MM.1S (cell line): ENCODE measurements at regions not wholly inside any gene's neighbourhood (a gene's known extent, or its start where the extent isn't known, plus 50 kb on each side); places are given as distances from the start of the nearest gene placed in this dataset.

Experiments used
- DNase-seq: peaks from one replicate; pipeline ENCODE4 v3.0.0-alpha.2; 2015
- H2AFZ ChIP-seq: fragments of 300-600 bp; sonication (generic); 2 replicates; pipeline ENCODE4 v1.6.0; 2016; ENCODE audit warnings: antibody characterized with exemption, low read length
- H3F3A ChIP-seq: fragments of 300-600 bp; sonication (generic); 2 replicates; pipeline ENCODE4 v1.6.1; 2016; ENCODE audit warnings: mild to moderate bottlenecking, antibody characterized with exemption, low read length, moderate library complexity, mixed read lengths; ENCODE audit not compliant: insufficient read depth
- H3K27ac ChIP-seq: fragments of 300-600 bp; sonication (generic); 2 replicates; pipeline ENCODE4 v1.5.1; 2016; ENCODE audit warnings: mild to moderate bottlenecking, low read length
- H3K27me3 ChIP-seq: fragments of 300-600 bp; sonication (generic); replicated peaks from 2 replicates; pipeline ENCODE4 v1.6.0; 2016; ENCODE audit warnings: low read length; ENCODE audit not compliant: insufficient read depth
- H3K36me3 ChIP-seq: fragments of 300-600 bp; sonication (generic); replicated peaks from 2 replicates; pipeline ENCODE4 v1.6.1; 2016; ENCODE audit warnings: mild to moderate bottlenecking, low read length, mixed read lengths; ENCODE audit not compliant: insufficient read depth
- H3K4me1 ChIP-seq: fragments of 300-600 bp; sonication (generic); 2 replicates; pipeline ENCODE4 v1.6.1; 2016; ENCODE audit warnings: low read length, mixed read lengths
- H3K4me2 ChIP-seq: fragments of 300-600 bp; sonication (generic); 2 replicates; pipeline ENCODE4 v1.6.0; 2016; ENCODE audit warnings: low read depth, low read length
- H3K4me3 ChIP-seq: fragments of 300-600 bp; sonication (generic); 2 replicates; pipeline ENCODE4 v1.5.1; 2016; ENCODE audit warnings: low read length, mixed read lengths
- H3K79me2 ChIP-seq: fragments of 300-600 bp; sonication (generic); 2 replicates; pipeline ENCODE4 v1.6.1; 2016; ENCODE audit warnings: mixed run types, low read length, mixed read lengths
- H3K9ac ChIP-seq: fragments of 300-600 bp; sonication (generic); 2 replicates; pipeline ENCODE4 v1.6.1; 2016; ENCODE audit warnings: low read length, mixed read lengths
- H3K9me2 ChIP-seq: fragments of 300-600 bp; sonication (generic); replicated peaks from 2 replicates; pipeline ENCODE4 v1.6.1; 2016; ENCODE audit warnings: mild to moderate bottlenecking, low read length, mixed read lengths; ENCODE audit not compliant: insufficient read depth
- H3K9me3 ChIP-seq: fragments of 300-600 bp; sonication (generic); replicated peaks from 2 replicates; pipeline ENCODE4 v1.6.1; 2016; ENCODE audit warnings: mild to moderate bottlenecking, low read length, mixed read lengths; ENCODE audit not compliant: insufficient read depth
- H4K20me1 ChIP-seq: fragments of 300-600 bp; sonication (generic); 2 replicates; pipeline ENCODE4 v1.6.1; 2016; ENCODE audit warnings: mild to moderate bottlenecking, low read length, moderate library complexity, mixed read lengths; ENCODE audit not compliant: insufficient read depth
- CTCF ChIP-seq: fragments of 300-600 bp; sonication (generic); IDR thresholded peaks from 2 replicates; pipeline ENCODE4 v1.5.1; 2016; ENCODE audit warnings: antibody characterized with exemption, low read length, mixed read lengths
- EZH2 ChIP-seq: fragments of 300-600 bp; sonication (generic); optimal IDR thresholded peaks from 2 replicates; pipeline ENCODE3; 2017; ENCODE audit warnings: low read depth, mild to moderate bottlenecking, antibody characterized with exemption, low read length, mixed read lengths
- EZH2phosphoT487 ChIP-seq: fragments of 300-600 bp; sonication (generic); IDR thresholded peaks from 2 replicates; pipeline ENCODE4 v1.6.1; 2018; ENCODE audit warnings: antibody characterized with exemption, low read length

DNA sequence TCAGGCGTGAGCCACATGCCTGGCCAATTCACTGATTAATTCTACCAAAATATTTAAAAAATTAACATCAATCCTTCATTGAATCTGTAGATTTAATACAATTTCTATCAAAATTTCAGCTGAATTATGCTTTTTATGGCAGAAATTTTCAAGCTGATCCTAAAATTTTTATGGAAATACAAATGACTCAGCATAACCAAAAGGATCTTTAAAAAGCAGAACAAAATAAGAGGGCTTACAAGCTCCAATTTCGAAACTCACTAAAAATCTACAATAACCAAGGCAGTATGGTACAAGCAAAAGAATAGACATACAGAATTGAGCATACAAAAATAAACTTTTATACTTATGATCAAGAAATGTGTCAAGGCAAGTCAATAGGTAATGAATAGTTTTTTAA, 180.4 kb upstream of the CTNNB1 start:
- Histone ChIP-seq H3K9me2 (no peaks in the 10 kb centered on the region), H3K9me3 (no peaks in the 10 kb centered on the region), H3K4me3 (no peak overlapping the region), H3K4me2 (no peak overlapping the region), H3K27me3 (no peaks in the 10 kb centered on the region), H3K79me2 (no peaks in the 10 kb centered on the region), H2AFZ (no peak overlapping the region), H3K36me3 (no peaks in the 10 kb centered on the region), H3K27ac (no peak overlapping the region), H3K4me1 (no peaks in the 10 kb centered on the region), H3F3A (no peaks in the 10 kb centered on the region), H4K20me1 (no peaks in the 10 kb centered on the region), H3K9ac (no peak overlapping the region)
- TF ChIP-seq CTCF (no peak), EZH2 (no peak), EZH2phosphoT487 (no peak)
- no peak for DNase-seq

GRCh38 chr3:41024031-41024836, 175.1 kb upstream of the CTNNB1 start:
- no peak overlapping the region for H3K4me2 ChIP-seq
- no peaks in the 10 kb centered on the region for H3K9me3 ChIP-seq
- no peaks in the 10 kb centered on the region for H3K4me1 ChIP-seq
- H3K9ac ChIP-seq = no peak overlapping the region
- H3K79me2 ChIP-seq = no peaks in the 10 kb centered on the region
- TF ChIP-seq EZH2 (no peak), EZH2phosphoT487 (no peak), CTCF (no peak)
- H3K9me2 ChIP-seq = no peaks in the 10 kb centered on the region
- no peaks in the 10 kb centered on the region for H3K27me3 ChIP-seq
- H2AFZ ChIP-seq = no peak overlapping the region
- H4K20me1 ChIP-seq = no peaks in the 10 kb centered on the region
- no peak overlapping the region for H3K27ac ChIP-seq
- no peak overlapping the region for H3K4me3 ChIP-seq
- no peaks in the 10 kb centered on the region for H3F3A ChIP-seq
- no peaks in the 10 kb centered on the region for H3K36me3 ChIP-seq
- no peak for DNase-seq

DNA sequence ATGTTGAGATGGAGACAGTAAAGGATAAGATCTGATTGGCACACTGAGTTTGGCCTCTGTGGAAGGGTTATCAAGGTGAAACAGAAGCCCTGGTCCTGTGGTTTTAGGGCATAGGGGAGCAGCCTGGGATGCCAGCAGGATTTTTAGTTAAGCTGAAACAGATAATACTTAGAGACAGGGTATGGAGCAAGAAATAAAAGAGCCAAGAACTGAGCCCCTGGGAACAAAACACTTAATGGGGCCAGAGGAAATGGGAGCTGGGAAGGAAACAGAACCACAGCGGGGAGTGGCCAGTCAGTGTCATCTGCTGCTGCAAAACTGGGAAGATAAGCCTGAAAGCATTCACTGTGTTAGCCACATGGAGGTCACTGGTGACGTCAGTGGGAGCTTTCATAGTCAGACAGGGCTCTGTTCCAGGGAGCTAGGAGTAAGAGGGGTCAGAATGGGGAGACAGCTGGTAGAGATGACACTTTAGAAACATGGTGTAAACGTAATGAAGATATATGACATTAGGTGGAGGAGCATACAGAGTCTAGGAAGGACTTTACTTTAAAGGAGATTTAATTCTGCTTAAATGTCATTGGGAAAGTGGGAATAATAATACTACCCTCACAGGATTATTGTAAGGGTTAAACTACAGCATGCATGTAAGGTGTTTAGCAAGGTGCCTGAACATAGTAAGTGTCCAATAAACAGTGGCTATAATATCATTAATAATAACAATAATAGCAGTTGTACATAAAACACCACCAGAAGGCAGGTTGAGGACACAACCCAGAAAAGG, 172.7 kb upstream of the CTNNB1 start:
- no peaks in the 10 kb centered on the region for H3F3A ChIP-seq
- H3K4me3 ChIP-seq = no peak overlapping the region
- H3K4me2 ChIP-seq = no peak overlapping the region
- H3K9me2 ChIP-seq = no peaks in the 10 kb centered on the region
- H3K27ac ChIP-seq = no peak overlapping the region
- H4K20me1 ChIP-seq = no peaks in the 10 kb centered on the region
- no peaks in the 10 kb centered on the region for H3K36me3 ChIP-seq
- no peak for DNase-seq
- H3K27me3 ChIP-seq = no peaks in the 10 kb centered on the region
- no peaks in the 10 kb centered on the region for H3K9me3 ChIP-seq
- no peaks in the 10 kb centered on the region for H3K79me2 ChIP-seq
- no peak for TF ChIP-seq CTCF
- no peak for TF ChIP-seq EZH2
- no peak for TF ChIP-seq EZH2phosphoT487
- no peak overlapping the region for H3K9ac ChIP-seq
- no peaks in the 10 kb centered on the region for H3K4me1 ChIP-seq
- H2AFZ ChIP-seq = no peak overlapping the region
